Subcutaneous abdominal adipose tissue (tissue), 5 donors: ENCODE measurements at regions not wholly inside any gene's neighbourhood (a gene's known extent, or its start where the extent isn't known, plus 50 kb on each side); places are given as distances from the start of the nearest gene placed in this dataset.
A peak's percentile ranks its signal among the peaks of the same experiment; 100 is the strongest.

ENCODE experiments used
- H3K27ac ChIP-seq: one replicate; pipeline ENCODE4 v1.7.0; 2013; ENCODE audit warnings: low read depth, mild to moderate bottlenecking, inconsistent platforms, low read length, moderate library complexity
- H3K27me3 ChIP-seq, 5 donors: one replicate each; pipeline ENCODE4 v1.7.0; 2013; ENCODE audit warnings: low read length in 5 of 5, inconsistent platforms in 1 of 5; ENCODE audit not compliant: control insufficient read depth in 5 of 5, insufficient read depth in 4 of 5
- H3K36me3 ChIP-seq, 5 donors: one replicate each; pipeline ENCODE4 v1.7.0; 2013; ENCODE audit warnings: low read length in 5 of 5; ENCODE audit not compliant: control insufficient read depth in 5 of 5, insufficient read depth in 5 of 5
- H3K4me1 ChIP-seq, 5 donors: one replicate each; pipeline ENCODE4 v1.7.0; 2013; ENCODE audit warnings: low read length in 5 of 5, mild to moderate bottlenecking in 3 of 5, moderate library complexity in 1 of 5; ENCODE audit not compliant: control insufficient read depth in 5 of 5, insufficient read depth in 5 of 5
- H3K4me3 ChIP-seq, 5 donors: one replicate each; pipeline ENCODE4 v1.7.0; 2013; ENCODE audit warnings: low read length in 5 of 5, low read depth in 1 of 5
- H3K9ac ChIP-seq, 5 donors: one replicate each; pipeline ENCODE4 v1.7.0; 2013; ENCODE audit warnings: low read length in 5 of 5, mild to moderate bottlenecking in 4 of 5, moderate library complexity in 3 of 5
- H3K9me3 ChIP-seq, 5 donors: one replicate each; pipeline ENCODE4 v1.7.0; 2013; ENCODE audit warnings: low read length in 5 of 5; ENCODE audit not compliant: control insufficient read depth in 5 of 5
- donor health status: healthy.
- donor health status: healthy.
- donor health status: healthy.
- donor health status: healthy.
- donor health status: healthy.

DNA sequence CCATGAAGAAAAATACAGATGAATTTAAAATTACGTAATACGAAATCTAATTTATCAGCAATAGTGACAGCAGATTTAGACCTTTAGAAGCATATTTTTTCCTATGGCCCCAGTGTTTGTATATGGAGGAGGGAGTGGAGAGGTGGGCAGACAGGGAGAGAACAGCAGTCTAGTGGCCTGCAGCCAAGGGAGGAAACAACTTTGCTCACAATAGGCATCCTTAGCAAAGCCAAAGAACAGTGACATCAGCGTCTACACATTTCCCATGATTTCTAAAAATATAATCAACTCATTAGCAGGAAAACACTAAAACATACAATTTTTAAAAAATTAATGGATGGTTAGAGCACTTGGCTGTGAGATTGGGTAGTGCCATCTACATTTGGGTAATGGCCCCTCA, 622.6 kb upstream of the ATP2B1 start:
- Histone ChIP-seq H3K27me3 (no peaks in the 10 kb centered on the region), H3K4me1 (peaks cover 0 to 19% (median 0%) of the 10 kb centered on the region in 5 donors), H3K27ac (no peak overlapping the region), H3K9me3 (no peaks in the 10 kb centered on the region), H3K9ac (no peak overlapping the region), H3K4me3 (no peak overlapping the region), H3K36me3 (no peaks in the 10 kb centered on the region)

DNA sequence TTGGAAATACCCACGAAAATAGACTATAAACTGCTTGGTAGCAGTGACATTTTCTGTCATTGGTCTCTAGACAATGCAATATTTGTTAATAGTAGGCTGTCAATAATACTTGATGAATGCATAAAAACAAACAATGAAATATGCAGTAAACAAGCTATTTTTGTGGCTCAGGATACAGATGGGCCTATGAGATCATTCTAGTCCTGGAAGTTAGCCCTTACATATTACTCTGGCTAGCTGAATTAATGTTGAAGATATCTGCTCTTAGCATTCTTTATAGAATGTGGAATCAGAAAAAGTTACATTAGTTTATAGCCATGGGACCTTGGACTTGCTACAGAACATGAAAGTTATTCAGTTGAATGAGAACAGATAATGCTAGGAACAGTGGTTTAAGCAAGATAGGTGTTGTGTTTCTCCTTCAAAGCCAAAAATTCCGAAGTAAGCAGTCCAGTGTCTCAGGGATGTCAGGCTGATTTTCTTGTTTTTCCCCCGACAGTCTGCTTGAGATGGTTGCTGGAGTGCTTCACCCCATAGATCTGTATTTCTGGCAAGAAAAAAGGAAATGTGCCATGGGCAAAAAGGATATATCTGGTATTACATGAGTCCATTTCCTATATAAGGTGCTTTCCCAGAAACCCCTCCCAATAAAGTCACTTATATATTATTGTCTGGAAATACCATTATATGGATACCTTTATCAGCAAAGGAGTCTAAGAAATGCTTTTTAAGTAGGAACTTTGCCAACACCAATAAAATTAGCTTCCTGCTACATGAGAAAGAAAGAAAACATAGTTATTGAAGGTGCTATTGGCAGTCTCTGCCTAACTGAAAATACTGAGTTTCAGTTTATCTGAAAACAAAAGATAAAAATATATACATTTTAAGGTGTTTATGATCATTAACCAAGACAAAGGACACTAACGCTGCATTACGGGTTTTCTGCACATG, 619.4 kb upstream of the ATP2B1 start:
- peak overlapping the region; percentile 1 for H3K27ac ChIP-seq
- no peak overlapping the region for H3K4me3 ChIP-seq

DNA sequence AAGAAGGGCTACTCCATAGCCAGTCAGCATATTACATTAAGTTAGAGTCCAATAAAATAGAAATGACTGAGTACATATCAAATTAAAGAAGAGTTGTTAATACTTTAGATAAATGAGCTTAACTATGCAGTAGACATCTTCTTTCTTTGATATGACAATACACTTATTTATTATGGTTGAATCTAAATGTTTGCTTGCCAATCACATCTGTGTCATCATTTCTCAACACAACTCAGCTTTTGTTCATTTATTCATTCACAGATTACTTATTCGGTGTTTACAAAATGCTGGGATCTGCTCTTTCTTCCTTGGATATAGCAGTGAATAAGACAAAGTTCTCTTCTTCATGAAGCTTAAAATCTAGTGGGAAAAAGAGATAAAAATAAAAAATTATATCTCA, 614.6 kb upstream of the ATP2B1 start:
- Histone ChIP-seq H3K36me3 (no peaks in the 10 kb centered on the region), H3K4me1 (peaks cover 0 to 2% (median 0%) of the 10 kb centered on the region in 5 donors), H3K9me3 (peaks cover 0 to 4% (median 0%) of the 10 kb centered on the region in 5 donors), H3K27ac (no peak overlapping the region), H3K4me3 (no peak overlapping the region), H3K27me3 (no peaks in the 10 kb centered on the region), H3K9ac (no peak overlapping the region)

More for the DNA sequence above, 619.4 kb upstream of the ATP2B1 start:
- H3K9ac ChIP-seq: no peak overlapping the region
- H3K27me3 ChIP-seq: no peaks in the 10 kb centered on the region
- no peaks in the 10 kb centered on the region for H3K36me3 ChIP-seq
- no peaks in the 10 kb centered on the region for H3K9me3 ChIP-seq
- peaks cover 0 to 19% (median 0%) of the 10 kb centered on the region in 5 donors for H3K4me1 ChIP-seq

DNA sequence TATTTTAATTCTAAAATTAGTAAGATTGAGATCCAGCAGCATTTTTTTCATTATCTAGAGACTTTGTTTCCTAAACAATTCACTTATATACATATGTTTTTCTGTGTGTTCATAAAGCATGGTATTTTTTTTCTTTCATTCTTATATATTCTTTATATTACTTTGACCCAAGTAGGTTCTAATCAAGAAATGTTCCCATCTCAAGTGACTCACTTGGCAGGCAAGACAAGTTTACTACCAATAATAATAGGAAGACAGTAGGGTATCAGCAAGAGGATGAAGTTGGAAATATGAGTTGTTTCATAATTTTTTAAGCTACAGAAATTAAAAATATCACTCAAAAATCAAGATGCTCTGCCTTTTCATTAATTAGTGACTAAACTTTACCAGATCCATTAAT, 613.4 kb upstream of the ATP2B1 start:
- Histone ChIP-seq H3K4me3 (no peak overlapping the region), H3K9me3 (peaks cover 0 to 4% (median 0%) of the 10 kb centered on the region in 5 donors), H3K4me1 (no peaks in the 10 kb centered on the region), H3K36me3 (no peaks in the 10 kb centered on the region), H3K27ac (no peak overlapping the region), H3K9ac (no peak overlapping the region), H3K27me3 (no peaks in the 10 kb centered on the region)

DNA sequence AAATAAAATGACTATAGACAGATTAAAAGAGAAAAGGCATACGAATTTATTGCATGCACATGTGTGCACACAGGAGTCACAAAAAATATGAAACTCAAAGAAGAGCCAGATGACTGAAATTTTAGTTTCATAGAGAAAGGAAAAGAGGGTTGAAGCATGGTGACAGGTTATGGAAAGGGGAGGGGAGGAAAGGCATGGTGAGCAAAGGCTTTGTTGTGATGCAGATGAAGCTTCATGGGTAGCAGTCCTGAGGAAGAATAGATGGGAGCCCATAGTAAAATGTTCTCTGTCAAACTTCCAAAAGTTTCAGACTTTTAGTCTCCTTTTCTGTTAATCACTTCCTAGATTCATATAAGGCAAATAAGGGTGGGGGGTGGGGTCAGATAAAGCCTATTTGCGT, 612.7 kb upstream of the ATP2B1 start:
- Histone ChIP-seq H3K27ac (no peak overlapping the region), H3K4me1 (no peaks in the 10 kb centered on the region), H3K27me3 (no peaks in the 10 kb centered on the region), H3K36me3 (no peaks in the 10 kb centered on the region), H3K4me3 (no peak overlapping the region), H3K9ac (no peak overlapping the region), H3K9me3 (peaks cover 0 to 4% (median 0%) of the 10 kb centered on the region in 5 donors)

DNA sequence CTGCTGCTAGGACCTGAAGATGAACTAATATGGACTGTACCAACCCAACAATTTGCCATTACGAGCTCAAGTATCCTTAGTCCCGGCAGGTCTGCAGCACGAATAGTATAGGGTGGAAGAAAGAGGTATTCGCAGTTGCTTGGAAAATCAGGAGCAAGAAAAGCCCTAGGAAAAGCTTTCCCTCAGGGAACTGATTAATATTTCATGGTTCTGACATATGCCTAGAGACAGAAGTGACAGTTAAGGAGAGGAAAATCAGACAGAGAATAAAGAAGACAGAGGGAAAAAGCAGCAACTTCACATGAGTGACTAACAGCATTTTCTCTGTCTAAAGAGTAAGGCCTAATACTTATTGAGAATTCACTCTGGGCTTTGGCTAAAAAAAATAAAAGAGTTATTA, 602.9 kb upstream of the ATP2B1 start:
- no peaks in the 10 kb centered on the region for H3K4me1 ChIP-seq
- H3K36me3 ChIP-seq: no peaks in the 10 kb centered on the region
- H3K9ac ChIP-seq: no peak overlapping the region
- no peaks in the 10 kb centered on the region for H3K27me3 ChIP-seq
- no peaks in the 10 kb centered on the region for H3K9me3 ChIP-seq
- H3K27ac ChIP-seq: no peak overlapping the region
- H3K4me3 ChIP-seq: no peak overlapping the region

DNA sequence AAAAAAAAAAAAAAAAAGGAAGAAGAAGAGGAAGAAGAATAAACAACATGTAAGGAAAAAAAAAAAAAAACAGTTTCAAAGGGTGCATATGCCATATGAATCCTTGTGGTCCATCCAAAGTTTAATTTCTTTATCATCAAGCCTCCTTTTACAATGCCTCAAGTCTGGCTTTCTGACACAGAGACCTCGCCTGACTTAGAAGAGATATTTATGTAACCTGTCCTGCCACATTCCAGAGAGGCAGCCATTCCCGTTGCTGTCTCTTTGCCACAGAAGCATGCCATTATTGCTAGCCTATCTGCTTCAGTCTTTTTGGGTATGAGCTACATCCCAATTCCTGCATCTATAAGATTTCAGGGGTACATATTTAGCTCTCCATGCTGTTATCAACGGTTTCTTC, 596.7 kb upstream of the ATP2B1 start:
- H3K9ac ChIP-seq: no peak overlapping the region
- no peaks in the 10 kb centered on the region for H3K4me1 ChIP-seq
- no peaks in the 10 kb centered on the region for H3K9me3 ChIP-seq
- no peak overlapping the region for H3K27ac ChIP-seq
- no peaks in the 10 kb centered on the region for H3K27me3 ChIP-seq
- no peak overlapping the region for H3K4me3 ChIP-seq
- no peaks in the 10 kb centered on the region for H3K36me3 ChIP-seq

DNA sequence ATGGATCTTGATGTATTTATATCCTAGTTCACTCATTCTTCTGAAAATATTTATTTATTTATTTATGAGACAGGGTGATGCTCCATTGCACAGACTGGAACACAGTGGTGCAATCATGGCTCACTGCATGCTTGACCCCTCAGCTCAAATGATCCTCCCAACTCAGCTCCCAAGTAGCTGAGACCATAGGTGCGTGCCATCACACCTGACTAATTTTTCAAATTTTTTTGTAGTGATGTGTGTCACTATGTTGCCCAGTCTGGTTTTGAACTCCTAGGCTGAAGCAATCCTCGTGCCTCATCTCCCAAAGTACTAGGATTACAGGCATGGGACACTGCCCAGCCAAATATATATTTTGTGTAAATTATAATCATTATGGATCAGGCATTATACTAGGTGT, 595.6 kb upstream of the ATP2B1 start:
- H3K27me3 ChIP-seq: no peaks in the 10 kb centered on the region
- H3K9me3 ChIP-seq: no peaks in the 10 kb centered on the region
- peaks cover 0 to 2% (median 0%) of the 10 kb centered on the region in 5 donors for H3K4me1 ChIP-seq
- no peak overlapping the region for H3K9ac ChIP-seq
- no peak overlapping the region for H3K4me3 ChIP-seq
- H3K27ac ChIP-seq: no peak overlapping the region
- H3K36me3 ChIP-seq: no peaks in the 10 kb centered on the region

DNA sequence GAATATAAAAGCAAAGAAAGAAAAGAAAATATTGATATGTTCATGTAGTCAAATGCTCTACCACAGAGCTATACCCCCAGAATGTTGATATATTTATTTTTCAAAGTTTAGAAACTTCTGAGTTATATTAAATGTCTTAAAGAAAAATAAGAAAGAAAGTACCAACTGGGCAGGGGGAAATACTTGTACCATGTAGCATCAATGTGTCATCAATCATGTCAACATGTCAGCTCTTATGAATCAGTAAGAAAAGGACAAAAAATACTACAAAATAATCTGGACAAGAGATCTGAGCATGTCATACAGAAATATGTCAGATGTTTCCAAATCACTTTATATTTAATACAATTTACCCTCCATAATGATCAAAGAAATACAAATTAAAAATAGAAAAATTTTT, 595.1 kb upstream of the ATP2B1 start:
- Histone ChIP-seq H3K36me3 (no peaks in the 10 kb centered on the region), H3K27ac (no peak overlapping the region), H3K9me3 (no peaks in the 10 kb centered on the region), H3K4me3 (no peak overlapping the region), H3K4me1 (peaks cover 0 to 5% (median 1%) of the 10 kb centered on the region in 5 donors), H3K27me3 (no peaks in the 10 kb centered on the region), H3K9ac (no peak overlapping the region)

DNA sequence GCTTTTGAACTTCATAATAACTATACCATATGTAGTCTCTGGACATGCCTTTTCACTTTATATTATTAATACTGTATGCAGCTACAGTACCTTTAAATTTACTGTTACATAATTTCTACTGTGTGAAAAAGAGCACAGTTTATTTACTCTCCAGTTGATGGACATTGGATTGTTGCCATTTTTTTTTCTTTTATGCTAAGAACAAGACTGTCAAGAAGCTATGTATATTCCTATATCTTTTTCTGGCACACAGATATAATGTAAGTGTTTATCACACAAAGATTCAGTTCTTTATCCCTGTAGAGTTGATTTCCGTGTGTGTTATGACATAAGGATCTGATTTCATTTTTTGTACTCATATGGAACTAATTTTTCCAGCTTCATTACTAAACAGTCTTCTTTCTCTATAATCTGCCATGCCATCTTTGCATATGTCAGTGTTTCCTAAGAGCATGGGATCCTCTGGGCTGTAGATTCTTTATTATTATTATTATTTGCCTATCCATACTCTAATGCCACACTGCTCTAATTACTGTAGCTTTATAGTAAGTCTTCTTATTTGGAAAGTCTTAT, 593.0 kb upstream of the ATP2B1 start:
- no peak overlapping the region for H3K9ac ChIP-seq
- H3K36me3 ChIP-seq: no peaks in the 10 kb centered on the region
- peaks cover 2 to 9% (median 5%) of the 10 kb centered on the region in 5 donors for H3K4me1 ChIP-seq
- H3K27ac ChIP-seq: no peak overlapping the region
- no peaks in the 10 kb centered on the region for H3K27me3 ChIP-seq
- no peaks in the 10 kb centered on the region for H3K9me3 ChIP-seq
- H3K4me3 ChIP-seq: no peak overlapping the region
